Peyer's patch (tissue), 4 donors: ENCODE measurements at regions not wholly inside any gene's neighbourhood (a gene's known extent, or its start where the extent isn't known, plus 50 kb on each side); places are given as distances from the start of the nearest gene placed in this dataset.
"Not testable (repeated sequence)": the region's sequence is repeated elsewhere in the genome, so short reads cannot be mapped to it uniquely, and the experiment has no call there.

Source experiments
- POLR2A ChIP-seq, 2 donors: fragments of 450-650 bp; IDR thresholded peaks; one replicate each; pipeline ENCODE4 v1.5.1; 2017; ENCODE audit warnings: antibody characterized with exemption in 2 of 2, mild to moderate bottlenecking in 2 of 2, moderate library complexity in 2 of 2
- TF ChIP-seq, protein P1 (sequence below), 6 experiments: fragments of 450-650 bp in 4 of 6; fragments of 200-600 bp in 2 of 6; sonication (generic) in 1 of 6; IDR thresholded peaks; one replicate each; pipeline ENCODE4 v1.5.1; 2017 to 2019; ENCODE audit warnings: antibody characterized with exemption in 6 of 6, mild to moderate bottlenecking in 3 of 6, moderate library complexity in 1 of 6

DNA sequence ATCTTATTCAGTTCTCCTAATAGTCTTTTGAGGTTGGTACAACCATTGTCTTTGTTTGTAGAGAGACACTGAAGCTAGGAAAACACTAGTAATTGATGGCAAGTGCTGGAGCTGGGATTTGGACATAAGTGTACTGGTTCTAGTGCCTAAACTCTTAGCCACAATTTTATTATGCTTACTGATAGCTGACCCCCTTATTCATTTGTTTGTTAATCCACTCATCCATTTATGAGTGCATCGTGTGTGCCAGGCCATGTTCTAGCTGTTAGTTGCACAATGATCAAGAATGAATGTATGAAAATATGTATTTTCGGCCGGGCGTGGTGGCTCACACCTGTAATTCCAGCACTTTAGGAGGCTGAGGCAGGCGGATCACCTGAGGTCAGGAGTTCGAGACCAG, 88.2 kb upstream of the SEC22B start:
- TF ChIP-seq, protein P1, sequence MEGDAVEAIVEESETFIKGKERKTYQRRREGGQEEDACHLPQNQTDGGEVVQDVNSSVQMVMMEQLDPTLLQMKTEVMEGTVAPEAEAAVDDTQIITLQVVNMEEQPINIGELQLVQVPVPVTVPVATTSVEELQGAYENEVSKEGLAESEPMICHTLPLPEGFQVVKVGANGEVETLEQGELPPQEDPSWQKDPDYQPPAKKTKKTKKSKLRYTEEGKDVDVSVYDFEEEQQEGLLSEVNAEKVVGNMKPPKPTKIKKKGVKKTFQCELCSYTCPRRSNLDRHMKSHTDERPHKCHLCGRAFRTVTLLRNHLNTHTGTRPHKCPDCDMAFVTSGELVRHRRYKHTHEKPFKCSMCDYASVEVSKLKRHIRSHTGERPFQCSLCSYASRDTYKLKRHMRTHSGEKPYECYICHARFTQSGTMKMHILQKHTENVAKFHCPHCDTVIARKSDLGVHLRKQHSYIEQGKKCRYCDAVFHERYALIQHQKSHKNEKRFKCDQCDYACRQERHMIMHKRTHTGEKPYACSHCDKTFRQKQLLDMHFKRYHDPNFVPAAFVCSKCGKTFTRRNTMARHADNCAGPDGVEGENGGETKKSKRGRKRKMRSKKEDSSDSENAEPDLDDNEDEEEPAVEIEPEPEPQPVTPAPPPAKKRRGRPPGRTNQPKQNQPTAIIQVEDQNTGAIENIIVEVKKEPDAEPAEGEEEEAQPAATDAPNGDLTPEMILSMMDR (IDR thresholded peaks at IDR 0.05), result not testable (repeated sequence)
- TF ChIP-seq POLR2A (IDR thresholded peaks at IDR 0.05), result not testable (repeated sequence)
